LNCAP (cell line): ENCODE measurements at regions not wholly inside any gene's neighbourhood (a gene's known extent, or its start where the extent isn't known, plus 50 kb on each side); places are given as distances from the start of the nearest gene placed in this dataset.

Experiments used
- TF ChIP-seq, protein P1 (sequence below): fragments of 450-650 bp; IDR thresholded peaks from 2 replicates; pipeline ENCODE4 v1.5.1; 2017; ENCODE audit warnings: mild to moderate bottlenecking

DNA sequence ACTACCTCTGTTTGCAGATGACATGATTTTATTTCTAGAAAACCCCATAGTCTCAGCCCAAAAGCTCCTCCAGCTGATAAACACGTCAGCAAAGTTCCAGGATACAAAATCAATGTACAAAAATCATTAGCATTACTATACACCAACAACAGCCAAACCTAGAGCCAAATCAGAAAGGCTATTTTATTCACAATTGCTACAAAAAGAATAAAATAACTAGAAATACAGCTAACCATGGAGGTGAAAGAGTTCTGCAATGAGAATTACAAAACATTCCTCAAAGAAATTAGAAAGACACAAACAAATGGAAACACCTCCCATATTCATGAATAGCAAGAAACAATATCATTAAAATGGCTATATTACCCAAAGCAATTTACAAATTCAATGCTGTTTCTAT, 65.6 kb upstream of the HTR1E start:
- TF ChIP-seq, protein P1, sequence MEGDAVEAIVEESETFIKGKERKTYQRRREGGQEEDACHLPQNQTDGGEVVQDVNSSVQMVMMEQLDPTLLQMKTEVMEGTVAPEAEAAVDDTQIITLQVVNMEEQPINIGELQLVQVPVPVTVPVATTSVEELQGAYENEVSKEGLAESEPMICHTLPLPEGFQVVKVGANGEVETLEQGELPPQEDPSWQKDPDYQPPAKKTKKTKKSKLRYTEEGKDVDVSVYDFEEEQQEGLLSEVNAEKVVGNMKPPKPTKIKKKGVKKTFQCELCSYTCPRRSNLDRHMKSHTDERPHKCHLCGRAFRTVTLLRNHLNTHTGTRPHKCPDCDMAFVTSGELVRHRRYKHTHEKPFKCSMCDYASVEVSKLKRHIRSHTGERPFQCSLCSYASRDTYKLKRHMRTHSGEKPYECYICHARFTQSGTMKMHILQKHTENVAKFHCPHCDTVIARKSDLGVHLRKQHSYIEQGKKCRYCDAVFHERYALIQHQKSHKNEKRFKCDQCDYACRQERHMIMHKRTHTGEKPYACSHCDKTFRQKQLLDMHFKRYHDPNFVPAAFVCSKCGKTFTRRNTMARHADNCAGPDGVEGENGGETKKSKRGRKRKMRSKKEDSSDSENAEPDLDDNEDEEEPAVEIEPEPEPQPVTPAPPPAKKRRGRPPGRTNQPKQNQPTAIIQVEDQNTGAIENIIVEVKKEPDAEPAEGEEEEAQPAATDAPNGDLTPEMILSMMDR: no peak

DNA sequence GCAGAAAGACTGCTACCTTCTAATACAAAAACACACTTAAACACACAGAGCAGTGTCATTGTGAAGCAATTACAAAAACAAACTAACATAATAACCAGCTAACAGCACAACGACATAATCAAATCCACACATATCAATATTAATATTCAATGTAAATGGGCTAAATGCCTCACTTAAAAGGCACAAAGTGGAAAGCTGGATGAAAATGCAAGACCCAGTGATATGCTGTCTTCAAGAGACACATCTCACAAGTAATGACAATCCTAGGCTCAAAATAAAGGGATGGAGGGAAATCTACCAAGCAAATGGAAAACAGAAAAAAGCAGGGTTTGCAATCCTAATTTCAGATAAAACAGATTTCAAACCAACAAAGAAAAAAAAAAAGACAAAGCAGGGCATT, 67.8 kb upstream of the HTR1E start:
- TF ChIP-seq, protein P1: no peak

DNA sequence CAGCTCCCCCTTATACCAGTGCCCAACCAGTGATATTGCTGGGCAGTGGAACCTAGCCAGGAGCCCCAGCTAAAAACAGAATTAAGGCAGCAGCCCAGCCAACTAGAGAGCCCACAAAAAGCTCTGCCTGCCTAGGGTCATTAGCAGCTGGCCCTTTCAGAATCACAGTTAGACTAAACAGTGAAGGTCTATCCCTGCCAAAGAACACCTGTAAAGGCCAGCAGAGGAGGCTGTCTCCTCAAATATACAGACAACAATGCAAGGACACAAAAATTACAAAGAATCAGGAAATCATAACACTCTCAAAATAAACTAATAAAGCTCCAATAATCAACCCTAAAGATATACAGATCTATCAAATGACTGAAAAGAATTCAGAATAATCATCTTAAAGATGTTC, 77.8 kb upstream of the HTR1E start:
- TF ChIP-seq, protein P1: no peak

DNA sequence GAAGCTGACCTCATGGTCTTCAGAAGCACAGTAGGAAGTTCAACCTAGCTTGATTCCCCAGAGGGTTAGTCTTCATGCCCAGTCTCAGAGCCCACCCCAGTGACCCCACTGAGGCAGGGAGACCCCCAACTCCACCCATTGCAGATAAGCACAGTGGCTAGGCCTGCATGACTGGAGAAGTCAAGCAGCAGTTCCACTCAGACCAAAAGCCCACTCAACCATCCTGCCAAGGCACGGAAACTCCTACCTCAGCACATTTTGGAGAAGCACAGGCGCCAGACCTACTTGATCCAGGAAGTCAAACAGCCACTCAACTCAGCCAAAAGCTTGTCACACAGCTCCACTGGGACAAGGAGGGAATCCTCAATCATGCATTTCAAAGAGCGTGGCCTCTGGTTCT, 78.4 kb upstream of the HTR1E start:
- TF ChIP-seq, protein P1: no peak

DNA sequence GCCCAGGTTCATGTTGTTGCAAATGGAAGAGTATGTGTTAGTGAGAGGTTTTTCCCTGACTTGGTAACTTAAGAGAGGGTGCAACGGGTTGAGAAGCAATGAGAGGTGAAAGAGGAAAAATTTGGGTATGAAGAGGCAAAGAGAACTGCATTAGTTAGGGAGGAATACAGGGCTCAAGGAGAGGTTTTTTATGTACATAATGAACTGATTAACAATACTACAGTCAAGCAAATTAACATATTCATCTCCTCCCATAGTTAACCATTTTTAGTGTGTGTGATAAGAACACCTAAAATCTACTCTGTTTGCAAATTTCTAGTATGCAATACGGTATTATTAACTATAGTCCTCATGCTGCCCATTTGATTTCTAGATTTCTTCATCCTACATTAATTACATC, 79.5 kb upstream of the HTR1E start:
- TF ChIP-seq, protein P1: no peak

DNA sequence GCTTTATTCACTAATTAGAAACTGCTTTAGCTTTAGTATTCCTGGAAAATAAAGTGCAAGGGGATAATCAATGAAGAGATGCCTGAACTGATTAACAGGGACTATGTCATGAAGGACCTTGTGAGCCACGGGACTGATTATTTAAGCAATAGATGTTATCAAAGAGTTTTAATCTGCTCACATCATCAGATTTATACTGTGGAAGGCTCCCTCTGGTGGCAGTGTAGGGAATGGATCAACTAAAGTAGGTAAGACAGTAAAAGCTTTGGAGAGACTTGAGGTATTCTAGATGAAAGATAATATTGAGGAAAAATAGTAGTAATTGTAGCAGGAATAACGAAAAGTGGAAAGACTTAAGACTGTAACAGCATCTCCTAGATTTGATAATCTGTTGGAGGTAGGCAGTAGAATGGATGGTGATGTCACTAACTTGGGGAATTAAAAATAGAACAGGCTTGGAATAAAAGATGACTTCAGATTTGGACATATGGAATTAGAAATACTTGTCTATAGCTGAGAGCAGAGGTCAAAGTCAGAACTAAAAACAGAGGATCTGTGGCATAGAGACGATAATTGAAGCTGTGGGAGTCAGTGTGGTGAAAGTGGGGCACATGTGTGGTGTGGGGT, 80.3 kb upstream of the HTR1E start:
- TF ChIP-seq, protein P1: peak; percentile 58

DNA sequence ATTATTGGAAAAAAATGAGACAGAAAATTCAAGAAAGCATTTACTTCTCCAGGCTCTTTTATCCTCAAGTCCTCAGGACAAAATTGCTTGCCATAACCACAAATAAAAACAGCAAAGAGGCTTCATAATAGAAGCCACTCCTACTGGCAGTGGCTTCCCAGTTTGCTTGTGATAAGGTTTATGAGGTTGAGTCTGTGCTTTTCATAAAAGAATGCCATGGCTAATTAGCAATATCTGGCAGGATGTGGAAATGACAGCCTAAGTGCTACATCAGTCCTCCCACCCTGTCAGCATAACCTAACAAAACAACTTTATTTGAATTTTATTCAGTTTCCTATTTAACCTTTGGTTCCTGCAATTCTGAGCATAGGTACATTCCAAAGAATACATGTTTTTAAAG, 80.9 kb upstream of the HTR1E start:
- TF ChIP-seq, protein P1: no peak

DNA sequence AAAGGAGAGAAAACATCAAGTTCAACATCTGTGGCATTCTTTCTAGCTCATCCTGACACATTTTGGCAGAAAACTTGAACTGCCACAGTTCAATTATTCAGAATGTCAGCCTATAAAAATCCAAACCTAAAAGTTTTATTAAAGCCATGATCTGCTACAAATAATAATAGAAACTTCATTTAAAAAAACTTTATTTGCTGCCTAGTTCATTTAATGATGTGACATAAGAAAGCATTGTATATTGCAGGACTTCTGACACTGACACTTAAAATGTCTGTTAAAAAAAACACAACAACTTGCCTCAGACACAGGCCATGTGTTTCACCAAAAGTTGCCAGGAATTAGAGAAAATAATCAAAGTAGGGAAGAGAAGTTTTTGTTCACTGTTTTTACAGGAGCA, 88.3 kb upstream of the HTR1E start:
- TF ChIP-seq, protein P1: no peak
